NCI-H1436 treated with DMSO at 0.1 percent for 48 hours (cell line): ENCODE measurements at regions not wholly inside any gene's neighbourhood (a gene's known extent, or its start where the extent isn't known, plus 50 kb on each side); places are given as distances from the start of the nearest gene placed in this dataset.

ENCODE experiments used
- DNase-seq: peaks from one replicate; lab custom pipeline; 2025; lab: John Stamatoyannopoulos, UW

- DNase-seq, result no peak
Observed at GRCh38 chr7:34275624-34276023, 370.3 kb downstream of the BMPER start.

GRCh38 chr7:34277016-34277802, 371.9 kb downstream of the BMPER start:
- DNase-seq, result no peak

- no peak for DNase-seq
Observed at GRCh38 chr7:34277803-34278199, 372.5 kb downstream of the BMPER start.

- DNase-seq, result no peak
Observed at GRCh38 chr7:34281260-34281659, 375.9 kb downstream of the BMPER start.

- DNase-seq, result no peak
Observed at GRCh38 chr7:34282271-34282670, 375.7 kb upstream of the NPSR1 start.

GRCh38 chr7:34296663-34297062, 361.4 kb upstream of the NPSR1 start:
- DNase-seq, result no peak

GRCh38 chr7:34298492-34299013, 359.5 kb upstream of the NPSR1 start:
- DNase-seq, result no peak

GRCh38 chr7:34299066-34299465, 359.0 kb upstream of the NPSR1 start:
- DNase-seq, result no peak

- DNase-seq, result no peak
Observed at GRCh38 chr7:34307540-34307939, 350.5 kb upstream of the NPSR1 start.

- no peak for DNase-seq
Observed at GRCh38 chr7:34308595-34308994, 349.4 kb upstream of the NPSR1 start.

GRCh38 chr7:34309116-34309515, 348.9 kb upstream of the NPSR1 start:
- DNase-seq, result no peak

GRCh38 chr7:34309584-34309983, 348.4 kb upstream of the NPSR1 start:
- DNase-seq, result no peak

- no peak for DNase-seq
Observed at GRCh38 chr7:34311591-34311990, 346.4 kb upstream of the NPSR1 start.

GRCh38 chr7:34312624-34313023, 345.4 kb upstream of the NPSR1 start:
- no peak for DNase-seq

- DNase-seq, result no peak
Observed at GRCh38 chr7:34313289-34313688, 344.7 kb upstream of the NPSR1 start.

GRCh38 chr7:34315032-34315431, 343.0 kb upstream of the NPSR1 start:
- DNase-seq, result no peak

GRCh38 chr7:34317039-34317438, 341.0 kb upstream of the NPSR1 start:
- DNase-seq, result no peak

GRCh38 chr7:34320412-34320811, 337.6 kb upstream of the NPSR1 start:
- no peak for DNase-seq

GRCh38 chr7:34320926-34321661, 336.9 kb upstream of the NPSR1 start:
- DNase-seq, result peak; percentile 9

- no peak for DNase-seq
Observed at GRCh38 chr7:34322841-34323240, 335.2 kb upstream of the NPSR1 start.

- DNase-seq, result no peak
Observed at GRCh38 chr7:34327681-34328080, 330.3 kb upstream of the NPSR1 start.

GRCh38 chr7:34330308-34330707, 327.7 kb upstream of the NPSR1 start:
- no peak for DNase-seq

GRCh38 chr7:34331102-34331501, 326.9 kb upstream of the NPSR1 start:
- DNase-seq, result no peak
